NCI-H510A treated with DMSO at 0.1 percent for 48 hours (cell line): ENCODE measurements at regions not wholly inside any gene's neighbourhood (a gene's known extent, or its start where the extent isn't known, plus 50 kb on each side); places are given as distances from the start of the nearest gene placed in this dataset.

ENCODE experiments used
- DNase-seq: peaks from one replicate; lab custom pipeline; 2025; lab: John Stamatoyannopoulos, UW

- DNase-seq: no peak
These were observed 893.9 kb downstream of the SUCLG1 start for GRCh38 chr2:83565181-83565580.

DNA sequence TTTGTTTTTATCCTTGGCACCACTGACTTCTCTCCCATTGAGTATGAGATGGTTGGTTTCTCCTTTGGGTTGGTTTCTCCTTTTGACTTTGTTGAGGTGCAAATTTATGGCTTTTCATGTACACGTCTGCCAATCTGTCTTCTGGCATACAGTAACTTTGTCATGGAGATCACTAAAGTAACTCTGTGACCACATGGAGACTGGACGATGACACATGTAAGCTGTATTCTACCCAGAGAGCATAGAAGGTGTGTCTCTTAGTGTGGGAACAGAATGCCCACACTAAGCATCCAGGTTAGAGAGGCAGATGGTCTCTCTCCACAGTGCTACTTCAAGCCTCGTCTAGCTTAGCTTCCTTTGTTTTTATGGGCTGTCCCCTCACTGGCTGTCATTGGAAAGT is 897.5 kb downstream of the SUCLG1 start:
- no peak for DNase-seq

DNA sequence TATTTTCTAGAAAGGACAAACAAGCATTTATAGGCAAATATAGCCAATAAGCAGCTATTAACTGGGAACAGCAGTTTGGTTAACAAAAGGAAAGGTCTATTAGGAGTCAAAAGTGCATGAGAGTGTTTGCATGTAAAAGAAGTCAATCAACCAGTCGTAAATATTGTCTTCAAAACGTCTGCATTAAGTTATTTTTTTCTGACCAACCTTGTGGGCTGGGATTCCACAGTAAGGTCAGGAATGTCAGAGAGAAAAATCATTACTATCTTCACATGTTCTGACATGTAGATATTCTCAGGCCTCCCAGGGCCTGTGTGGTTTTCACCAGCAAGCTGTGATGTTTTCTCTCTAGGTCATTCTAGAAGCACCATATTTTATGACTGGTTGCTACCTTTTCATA is 922.5 kb downstream of the SUCLG1 start:
- DNase-seq: no peak

DNA sequence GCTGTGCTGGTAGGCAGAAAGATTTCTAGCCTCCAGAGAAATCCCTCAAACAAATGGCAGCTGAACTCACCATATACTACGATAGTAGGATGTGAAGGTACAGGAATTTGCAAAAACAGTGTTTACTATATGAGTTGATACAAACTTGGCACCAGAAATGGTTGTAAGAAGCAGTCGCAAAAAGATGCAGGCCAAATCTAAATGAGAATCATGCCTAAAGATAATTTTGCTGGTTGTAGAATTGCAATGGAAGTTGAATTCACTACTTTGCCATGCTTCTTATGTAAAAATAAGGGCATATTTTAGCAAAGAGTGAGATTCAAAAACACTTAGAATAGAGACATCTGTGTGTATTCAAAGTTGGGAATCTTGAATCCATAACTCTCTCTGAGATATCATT is 924.7 kb downstream of the SUCLG1 start:
- no peak for DNase-seq

DNA sequence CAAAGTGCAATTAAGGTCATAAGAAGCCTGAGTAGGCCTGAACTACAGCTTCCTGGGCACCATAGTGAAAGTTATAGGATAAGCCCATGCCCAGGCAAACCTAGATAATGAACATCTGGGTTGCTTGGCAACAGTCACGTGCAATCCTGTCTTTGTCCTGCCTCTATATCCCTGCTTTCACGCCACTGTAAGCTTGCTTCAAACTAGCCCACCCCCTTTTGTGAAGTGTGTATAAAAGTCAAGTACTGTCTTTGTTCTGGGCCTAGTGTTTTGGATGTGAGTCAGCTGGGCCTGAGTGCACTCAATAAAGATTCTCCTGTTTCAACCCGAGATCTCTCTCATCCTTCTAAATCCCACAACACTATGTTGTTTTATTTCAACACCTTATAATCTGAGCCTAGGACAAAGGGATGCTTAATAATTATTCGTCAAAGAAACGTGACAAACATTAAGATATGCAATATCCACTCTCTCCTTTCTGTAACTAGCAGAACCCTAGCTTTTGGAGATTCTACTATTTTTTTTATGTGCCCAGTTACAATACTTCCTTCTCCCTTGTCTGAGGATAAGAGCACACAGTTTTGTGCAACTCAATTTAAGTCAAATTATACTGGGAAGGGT is 927.8 kb downstream of the SUCLG1 start:
- DNase-seq: peak; percentile 84

DNA sequence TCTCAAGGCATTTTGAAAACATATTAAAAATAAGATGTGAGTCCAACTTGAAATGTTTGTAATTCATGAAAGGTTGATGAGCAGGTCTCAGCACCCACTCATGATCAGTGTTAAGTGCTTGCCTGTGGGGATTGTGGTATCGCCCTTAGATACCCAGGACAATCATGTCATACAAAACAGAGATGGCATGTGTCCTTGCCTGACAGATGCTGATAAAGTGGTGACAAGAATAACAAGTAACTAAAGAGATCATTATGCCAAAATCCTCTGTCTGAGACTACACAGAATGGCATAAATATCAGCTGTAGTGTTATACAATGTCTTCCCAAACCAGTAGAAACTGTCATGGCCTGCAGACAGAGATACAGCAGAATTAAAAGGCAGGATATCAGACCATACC is 930.3 kb downstream of the SUCLG1 start:
- no peak for DNase-seq

DNA sequence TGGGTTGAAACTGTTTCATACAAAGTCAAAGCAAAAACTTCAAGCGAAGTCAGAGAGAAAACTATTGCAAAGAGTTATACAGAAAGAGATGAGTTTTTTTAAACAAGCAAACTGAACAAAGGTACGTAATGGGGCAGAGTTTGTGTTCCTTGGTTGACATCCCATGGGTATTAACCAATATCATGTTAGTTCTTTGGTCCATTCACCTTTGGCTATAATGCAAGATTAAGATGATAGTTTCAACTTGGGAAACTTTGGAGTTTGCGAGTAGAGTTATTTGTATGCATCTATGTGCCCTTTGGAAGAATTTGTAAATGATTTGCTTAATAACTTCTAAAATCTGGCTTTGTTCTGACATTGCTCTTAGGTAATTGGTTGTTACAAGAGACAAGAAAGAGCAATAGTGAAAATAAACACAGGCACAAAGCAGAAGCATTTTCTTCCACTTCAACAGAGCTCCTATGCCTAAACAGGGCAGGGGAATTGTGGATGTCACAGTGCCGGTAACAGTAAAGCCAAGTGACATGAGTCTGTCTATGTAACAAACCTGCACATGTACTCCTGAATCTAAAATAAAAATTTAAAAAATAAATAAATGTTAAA is 936.1 kb downstream of the SUCLG1 start:
- no peak for DNase-seq

DNA sequence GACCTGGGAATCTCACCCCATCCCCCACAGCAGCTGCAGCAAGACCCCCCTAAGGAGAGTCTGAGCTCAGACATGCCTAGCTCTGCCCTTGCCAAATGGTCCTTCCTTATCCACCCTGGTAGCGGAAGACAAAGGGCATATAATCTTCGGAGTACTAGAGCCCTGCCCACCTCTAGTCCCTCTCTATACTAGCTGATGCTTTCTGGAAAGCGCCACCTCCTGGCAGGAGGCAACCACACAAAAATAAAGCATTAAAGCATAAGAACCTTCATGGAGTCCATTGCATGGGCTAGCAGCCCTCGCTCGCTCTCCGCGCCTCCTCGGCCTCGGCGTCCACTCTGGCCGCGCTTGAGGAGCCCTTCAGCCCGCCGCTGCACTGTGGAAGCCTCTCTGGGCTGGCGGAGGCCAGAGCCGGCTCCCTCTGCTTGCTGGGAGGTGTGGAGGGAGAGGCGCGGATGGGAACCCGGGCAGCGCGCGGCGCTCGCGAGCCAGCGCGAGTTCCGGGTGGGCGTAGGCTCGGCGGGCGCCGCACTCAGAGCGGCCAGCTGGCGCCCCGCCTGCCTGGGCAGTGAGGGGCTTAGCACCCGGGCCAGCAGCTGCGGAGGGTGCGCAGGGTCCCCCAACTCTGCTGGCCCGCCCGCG is 941.2 kb downstream of the SUCLG1 start:
- no peak for DNase-seq

DNA sequence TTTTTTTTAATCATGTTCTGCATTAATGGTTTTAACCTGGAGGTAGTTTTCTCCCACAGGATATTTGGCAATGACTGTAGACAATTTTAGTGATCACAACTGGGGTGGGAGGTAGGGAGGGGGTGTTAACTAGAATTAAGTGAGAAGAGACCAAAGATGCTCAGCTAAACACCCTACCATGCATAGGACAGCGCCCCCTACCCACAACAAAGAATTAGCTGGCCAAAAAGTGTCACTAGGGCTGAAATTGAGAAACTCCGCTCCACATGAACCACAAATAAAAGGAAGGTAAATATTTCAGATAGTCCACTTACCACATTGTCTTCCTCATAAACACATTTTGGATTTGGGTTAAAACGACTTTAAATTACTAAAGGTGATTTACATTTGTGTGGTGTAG is 942.6 kb downstream of the SUCLG1 start:
- DNase-seq: no peak

- no peak for DNase-seq
These were observed 971.6 kb downstream of the SUCLG1 start for GRCh38 chr2:83487451-83487850.

GRCh38 chr2:83481436-83481835 is 977.6 kb downstream of the SUCLG1 start:
- no peak for DNase-seq

DNA sequence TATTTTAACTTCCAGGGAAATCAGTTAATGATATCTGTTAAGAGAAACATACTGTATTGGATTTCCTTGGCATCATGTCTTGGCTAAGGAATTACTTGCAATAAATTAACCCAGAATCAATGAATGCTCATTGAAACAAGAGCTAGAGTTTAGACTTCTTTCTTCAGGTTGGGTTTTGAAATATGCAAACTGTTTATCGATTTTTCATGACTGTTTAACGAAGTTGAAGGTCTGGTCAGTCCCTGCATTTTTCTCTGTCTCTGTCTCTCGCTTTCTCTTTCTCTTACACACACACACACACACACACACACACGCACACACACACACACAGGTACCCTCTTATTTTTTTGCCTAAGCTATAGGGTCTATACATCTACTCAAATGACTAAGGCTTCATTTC is 981.0 kb downstream of the SUCLG1 start:
- DNase-seq: no peak

GRCh38 chr2:83475371-83475770 is 983.7 kb downstream of the SUCLG1 start:
- no peak for DNase-seq

DNA sequence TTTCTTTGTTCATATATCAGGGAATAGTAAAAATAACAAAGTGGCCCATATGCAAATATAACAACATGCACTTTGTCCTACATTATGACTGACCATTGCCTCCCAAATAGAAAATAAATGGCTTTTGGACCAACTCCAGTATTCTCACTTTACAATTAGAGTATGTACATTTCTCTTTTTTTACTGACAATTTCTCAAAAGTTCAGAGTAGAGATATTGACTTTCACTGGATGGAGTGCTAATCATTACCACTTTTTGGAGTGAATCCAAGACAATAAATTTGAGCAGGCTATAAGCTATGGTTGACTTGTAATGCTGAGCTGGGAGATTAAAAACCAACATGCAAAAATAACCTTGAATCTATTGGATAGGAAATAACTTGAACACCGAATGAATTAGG is 987.4 kb downstream of the SUCLG1 start:
- DNase-seq: peak; percentile 68

DNA sequence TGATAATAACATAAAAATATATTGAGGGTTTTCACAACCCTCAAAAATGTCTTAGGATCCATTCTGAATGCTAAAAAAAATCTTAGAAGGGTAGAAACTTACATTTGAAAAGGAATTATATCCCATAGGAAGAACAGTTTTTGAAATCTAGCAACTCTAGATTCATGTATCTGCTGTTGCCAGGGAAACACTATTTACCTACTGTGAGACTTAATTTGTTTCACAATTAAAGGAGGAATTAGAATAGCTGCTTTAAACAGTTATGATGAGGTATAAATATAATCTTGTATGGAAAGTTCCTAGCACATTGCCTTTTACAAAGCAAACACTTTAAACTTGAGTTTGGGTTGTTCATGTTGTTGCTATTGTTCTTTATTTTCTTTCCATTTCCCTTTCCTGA is 988.2 kb downstream of the SUCLG1 start:
- no peak for DNase-seq

- DNase-seq: no peak
These were observed 994.6 kb downstream of the SUCLG1 start for GRCh38 chr2:83464444-83464843.

GRCh38 chr2:83462881-83463280 is 996.2 kb downstream of the SUCLG1 start:
- DNase-seq: no peak

- no peak for DNase-seq
These were observed 997.9 kb downstream of the SUCLG1 start for GRCh38 chr2:83461135-83461534.

- no peak for DNase-seq
These were observed 999.6 kb downstream of the SUCLG1 start for GRCh38 chr2:83459456-83459855.

GRCh38 chr2:83435989-83436388 is 1023.1 kb downstream of the SUCLG1 start:
- DNase-seq: no peak

DNA sequence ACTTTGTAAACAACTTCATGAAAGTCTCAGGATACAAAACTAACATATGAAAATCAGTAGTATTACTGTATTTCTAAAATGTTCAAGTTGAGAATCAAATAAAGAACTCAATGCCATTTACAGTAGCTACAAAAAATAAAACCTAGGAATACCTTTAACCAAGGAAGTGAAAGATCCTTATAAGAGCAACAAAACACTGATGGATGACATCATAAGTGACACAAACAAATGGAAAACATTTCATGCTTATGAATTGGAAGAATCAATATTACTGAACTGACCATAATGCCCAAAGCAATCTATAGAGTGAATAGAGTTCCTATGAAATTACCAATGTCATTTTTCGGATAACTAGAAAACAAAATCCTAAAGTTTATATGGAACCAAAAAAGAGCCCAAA is 1038.1 kb downstream of the SUCLG1 start:
- no peak for DNase-seq

GRCh38 chr2:83394134-83394904 is 1064.8 kb downstream of the SUCLG1 start:
- no peak for DNase-seq

DNA sequence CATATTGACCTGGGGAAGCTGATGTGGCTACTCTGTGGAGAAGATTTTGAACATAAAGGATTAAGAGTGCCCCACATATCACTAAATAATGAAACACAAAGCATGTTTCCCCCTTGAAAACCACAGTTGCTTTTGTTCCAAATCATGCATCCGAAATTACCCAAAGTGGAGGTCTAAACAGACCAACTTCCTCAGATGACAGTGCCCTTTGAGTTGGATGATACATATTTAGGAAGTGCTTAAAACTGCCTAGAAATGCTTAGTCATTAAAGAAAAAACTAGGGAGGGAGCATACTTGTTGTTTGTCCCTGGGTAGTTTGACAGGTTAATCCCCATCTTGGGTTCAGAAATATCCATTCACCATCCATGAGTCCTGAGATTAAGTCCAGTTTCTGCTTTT is 1070.3 kb downstream of the SUCLG1 start:
- no peak for DNase-seq
